NCI-H748 (cell line): ENCODE measurements at regions not wholly inside any gene's neighbourhood (a gene's known extent, or its start where the extent isn't known, plus 50 kb on each side); places are given as distances from the start of the nearest gene placed in this dataset.

Source experiments
- DNase-seq: peaks from one replicate; lab custom pipeline; 2025; ENCODE audit not compliant: unreplicated experiment; lab: John Stamatoyannopoulos, UW

- no peak for DNase-seq
Measured at GRCh38 chr11:122354025-122354697, 238.1 kb upstream of the BLID start.

- no peak for DNase-seq
Measured at GRCh38 chr11:122353561-122353960, 237.5 kb upstream of the BLID start.

DNA sequence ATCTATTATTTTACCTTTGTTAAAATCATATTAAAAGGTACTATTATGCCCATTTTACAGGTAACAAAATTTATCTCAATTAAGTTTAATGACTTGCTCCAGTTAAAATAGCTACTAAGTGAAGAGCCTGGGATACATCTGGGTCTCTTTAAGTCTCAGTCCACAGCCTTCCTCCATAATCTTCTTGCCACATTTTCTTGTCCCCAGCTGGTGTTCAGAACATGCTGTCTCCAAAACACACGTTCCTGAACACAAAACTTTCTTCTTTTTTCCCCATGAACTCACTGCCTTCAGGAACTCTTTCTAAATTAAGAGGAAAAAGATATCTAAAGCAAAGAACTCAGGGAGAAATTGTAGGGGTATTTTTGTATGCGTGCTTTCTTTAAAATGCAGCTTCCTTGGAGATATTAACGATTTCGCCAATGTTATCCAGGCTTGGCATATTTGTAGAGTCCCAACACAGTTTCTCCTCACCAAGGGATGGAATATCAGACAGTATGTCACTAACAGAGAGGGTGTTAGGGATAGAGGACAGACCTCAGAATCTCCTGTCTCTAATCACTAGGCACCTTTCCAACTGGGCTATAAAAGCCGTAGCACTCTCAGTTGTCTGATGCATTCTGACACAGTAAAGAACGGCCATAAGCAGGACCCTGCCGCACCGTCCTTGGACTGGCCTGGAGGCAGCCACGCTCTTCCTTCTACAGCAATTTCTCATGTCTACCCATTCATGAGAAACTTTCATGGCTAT, 232.8 kb upstream of the BLID start:
- no peak for DNase-seq

GRCh38 chr11:122346006-122346405, 230.0 kb upstream of the BLID start:
- DNase-seq = no peak

DNA sequence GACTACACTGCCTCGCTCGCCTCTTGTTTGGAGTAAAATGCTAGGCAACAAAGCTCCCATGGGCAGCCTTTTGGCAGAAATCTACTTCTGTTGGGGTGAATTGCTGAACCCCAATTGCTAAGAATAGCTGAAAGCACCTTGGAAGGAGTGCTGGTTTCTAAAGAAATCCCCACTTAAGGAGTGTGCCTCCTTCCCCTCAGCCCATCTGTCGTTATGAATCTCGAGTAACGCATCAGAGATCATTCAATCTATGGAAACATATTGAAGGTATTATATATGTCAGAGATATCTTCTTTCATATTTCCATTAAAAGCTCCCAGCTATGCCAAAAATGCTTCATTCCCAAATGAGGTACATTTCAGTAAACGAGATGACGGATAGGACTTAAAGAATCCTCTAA, 229.6 kb upstream of the BLID start:
- DNase-seq = no peak

- no peak for DNase-seq
Measured at GRCh38 chr11:122344215-122344614, 228.2 kb upstream of the BLID start.

DNA sequence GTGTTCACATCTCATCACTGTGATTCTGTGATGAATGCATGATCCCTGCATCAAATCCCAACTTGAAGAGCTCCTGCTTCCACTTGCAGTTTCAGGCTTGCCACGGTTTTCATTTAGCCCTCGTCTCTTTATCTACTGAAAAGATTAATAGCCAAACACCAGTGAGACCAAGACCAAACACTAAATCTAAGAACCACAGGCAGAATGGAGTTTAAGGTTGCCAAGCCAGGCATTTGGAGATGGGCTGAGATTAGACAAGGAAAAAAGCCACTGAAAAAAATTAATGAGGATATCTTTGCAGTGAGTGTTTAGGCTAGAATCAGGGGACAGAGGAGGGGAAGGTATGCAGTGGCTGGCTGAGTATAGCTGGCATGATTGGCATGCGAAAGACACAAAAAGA, 227.2 kb upstream of the BLID start:
- DNase-seq = no peak

- no peak for DNase-seq
Measured at GRCh38 chr11:122342089-122342744, 226.2 kb upstream of the BLID start.

DNA sequence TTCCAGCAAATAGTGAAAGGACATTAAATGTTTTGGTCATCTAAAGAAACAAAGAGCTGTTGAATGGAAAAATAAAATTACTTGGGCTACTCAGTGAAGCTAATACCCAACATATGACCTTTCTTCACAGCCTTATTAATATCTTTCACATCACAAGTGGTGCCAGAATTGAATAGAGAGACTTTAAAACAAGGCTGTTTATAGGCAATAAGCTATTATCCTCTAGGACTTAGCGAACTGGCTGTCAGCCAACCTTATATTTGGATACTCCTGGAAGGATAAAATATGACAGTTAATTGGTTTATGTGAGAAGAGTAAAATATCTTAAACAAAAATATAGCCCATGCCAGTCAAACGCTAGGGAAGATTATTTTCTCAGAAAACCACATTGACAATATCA, 225.5 kb upstream of the BLID start:
- DNase-seq = no peak

GRCh38 chr11:122340607-122341290, 224.7 kb upstream of the BLID start:
- no peak for DNase-seq

DNA sequence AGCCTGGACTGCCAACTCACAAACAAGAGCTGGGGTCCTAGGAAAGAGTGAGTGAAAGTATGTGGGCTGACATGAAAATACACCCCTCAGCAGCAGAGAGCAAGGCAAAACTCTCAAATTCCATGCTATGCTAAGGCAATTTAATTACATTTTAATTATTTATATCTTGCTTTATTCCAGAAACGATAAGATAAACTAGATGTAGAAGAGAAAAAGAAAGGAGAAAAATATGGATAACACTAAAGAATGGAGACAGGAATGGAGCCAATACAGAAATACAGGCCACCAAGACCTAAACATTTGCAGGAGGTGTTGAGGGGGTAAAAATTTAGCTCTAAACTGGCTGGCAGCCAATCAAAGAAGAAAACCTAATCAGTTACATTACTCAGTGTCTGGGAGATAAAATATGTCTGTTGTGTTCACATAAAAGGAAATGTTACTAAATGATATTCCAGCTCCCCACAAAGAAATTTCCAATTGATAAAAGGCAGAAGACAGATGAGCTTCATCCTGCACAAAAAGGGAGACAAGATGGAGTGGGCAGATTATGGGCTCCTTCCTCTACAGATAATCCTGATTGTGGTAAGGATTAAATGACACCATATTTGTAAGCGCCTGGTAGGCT, 223.5 kb upstream of the BLID start:
- no peak for DNase-seq

GRCh38 chr11:122337704-122338103, 221.7 kb upstream of the BLID start:
- no peak for DNase-seq

DNA sequence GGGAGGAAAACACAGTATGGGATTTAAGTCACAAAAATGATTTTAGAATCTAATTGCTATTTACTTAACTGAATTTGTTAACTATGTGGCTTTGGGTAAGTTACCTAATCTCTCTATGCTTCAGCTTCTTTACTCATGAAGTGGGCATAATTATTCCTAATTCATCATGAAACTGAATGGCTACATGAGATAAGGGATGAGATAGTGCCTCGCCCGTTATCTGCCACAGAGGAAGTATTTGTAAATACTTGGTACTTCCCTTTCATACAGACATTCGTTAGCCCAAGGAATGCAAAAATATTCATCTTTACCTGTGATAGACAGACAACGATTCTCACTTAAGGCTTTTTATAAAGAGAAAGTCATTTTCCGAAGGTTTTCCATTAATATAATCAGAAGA, 221.2 kb upstream of the BLID start:
- no peak for DNase-seq

- no peak for DNase-seq
Measured at GRCh38 chr11:122336706-122337105, 220.7 kb upstream of the BLID start.

DNA sequence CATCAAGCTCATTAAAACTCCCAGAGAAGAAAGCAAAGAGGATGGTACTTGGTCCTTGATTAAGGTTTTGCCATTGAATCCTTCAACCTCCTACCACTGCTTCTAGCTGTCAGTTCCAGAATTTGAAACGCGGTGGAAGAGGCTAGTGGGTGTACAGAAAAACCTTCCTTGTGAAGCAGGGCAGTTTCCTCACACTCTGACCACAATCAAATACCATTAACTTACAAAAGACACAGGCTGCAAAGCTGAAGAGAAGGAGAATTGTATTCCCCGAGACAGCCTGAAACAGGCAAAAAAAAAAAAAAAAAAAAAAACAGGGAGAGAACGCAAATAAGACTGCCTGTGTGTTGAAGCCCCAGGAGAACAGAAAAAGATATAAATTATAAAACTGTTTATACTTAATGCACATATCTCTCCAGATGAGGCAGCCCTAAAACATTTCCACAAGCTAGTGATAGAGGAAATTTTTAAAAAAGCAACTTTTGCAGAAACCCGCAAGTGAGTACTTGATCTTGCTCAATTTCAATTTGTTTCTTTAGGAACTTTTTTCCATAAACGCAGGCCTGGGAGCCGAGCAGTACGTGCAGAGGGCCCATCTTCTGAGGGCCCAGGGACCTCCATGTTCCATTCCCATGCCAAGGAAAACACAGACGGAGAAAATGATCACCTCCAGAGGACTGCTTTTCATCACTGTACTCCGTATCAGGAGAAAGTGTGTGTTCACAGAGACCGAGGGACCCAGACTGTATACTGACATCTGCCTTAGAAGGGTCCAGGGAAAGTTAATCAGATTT, 218.7 kb upstream of the BLID start:
- no peak for DNase-seq

DNA sequence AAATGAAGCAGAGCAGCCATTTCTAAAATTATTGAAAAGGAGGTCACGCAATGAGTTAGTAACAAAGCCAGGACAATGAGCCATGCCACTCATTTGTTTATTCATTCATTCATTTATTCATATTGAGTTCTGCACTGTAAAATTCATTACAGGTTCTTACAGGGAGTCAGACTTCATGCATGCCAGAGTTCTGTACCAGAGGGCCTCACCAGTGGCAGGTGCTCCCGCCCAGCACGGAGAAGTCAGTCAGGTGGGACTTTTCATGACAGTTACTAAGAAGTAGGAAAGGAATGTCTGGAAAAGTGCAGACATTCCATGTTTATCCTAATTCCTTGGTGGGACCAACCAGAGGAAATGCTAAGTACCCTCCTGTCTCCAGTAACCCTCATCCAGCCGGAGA, 217.5 kb upstream of the BLID start:
- no peak for DNase-seq

- DNase-seq = no peak
Measured at GRCh38 chr11:122331079-122331478, 215.1 kb upstream of the BLID start.

DNA sequence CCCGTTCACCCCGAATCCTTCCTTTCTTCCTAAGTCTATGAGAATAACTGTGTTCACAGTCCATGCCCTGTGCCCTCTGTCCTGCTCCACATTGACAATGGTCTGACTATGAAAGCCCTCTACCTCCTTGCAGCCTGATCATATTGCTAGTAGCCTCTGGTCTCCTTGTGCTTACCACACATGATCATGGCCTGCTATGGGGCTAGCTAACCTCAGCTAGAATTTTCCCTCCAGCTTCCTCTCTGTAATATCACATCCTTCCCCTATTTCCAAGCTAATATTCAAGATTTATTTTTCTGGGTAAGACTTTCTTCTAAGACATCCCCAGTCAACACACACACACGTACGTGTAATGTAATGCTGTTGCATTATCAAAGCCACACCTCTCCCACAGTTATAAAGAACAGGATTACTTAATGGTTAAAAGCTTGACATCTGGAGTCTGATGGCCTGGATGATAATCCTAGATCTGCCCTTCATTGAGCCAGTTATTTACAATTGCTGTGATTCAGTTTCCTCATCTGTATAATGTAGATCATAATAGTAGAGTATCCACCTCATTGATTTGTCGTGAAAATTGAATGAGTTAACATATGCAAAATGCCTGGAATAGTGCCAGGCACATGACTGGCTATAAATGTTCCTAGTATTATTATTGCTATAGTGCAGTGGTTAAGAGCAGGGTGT, 214.4 kb upstream of the BLID start:
- DNase-seq = no peak

DNA sequence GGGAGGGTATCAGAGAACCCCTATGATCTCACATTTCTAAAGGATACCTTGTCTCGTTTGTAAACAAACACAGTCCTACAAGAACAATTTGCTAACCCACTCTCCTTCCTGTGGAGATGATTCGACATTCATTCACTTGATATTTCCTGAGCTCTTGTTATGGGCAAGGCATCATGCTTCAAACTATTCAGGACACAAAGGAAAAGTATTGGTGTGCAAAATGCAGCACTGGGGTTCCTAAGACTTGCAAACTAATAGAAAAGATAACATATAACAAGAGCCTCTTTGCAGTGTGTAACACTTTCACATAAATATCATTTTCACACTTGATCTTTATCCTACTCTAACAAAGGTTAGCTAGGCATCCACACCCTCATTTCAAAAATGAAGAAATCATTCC, 211.5 kb upstream of the BLID start:
- no peak for DNase-seq
